B cell (primary cell): ENCODE measurements at regions not wholly inside any gene's neighbourhood (a gene's known extent, or its start where the extent isn't known, plus 50 kb on each side); places are given as distances from the start of the nearest gene placed in this dataset.

ENCODE experiments used
- CTCF ChIP-seq: fragments of 200-600 bp; IDR thresholded peaks from one replicate; pipeline ENCODE4 v1.8.0; 2022; ENCODE audit warnings: antibody characterized with exemption, mild to moderate bottlenecking
- EZH2 ChIP-seq: IDR thresholded peaks from 2 replicates; pipeline ENCODE4 v1.6.1; 2012; ENCODE audit warnings: borderline replicate concordance, low read depth, mild to moderate bottlenecking, moderate library complexity, low read length; ENCODE audit not compliant: insufficient read depth, poor library complexity, severe bottlenecking

- TF ChIP-seq EZH2 (no peak), CTCF (no peak)
Observed at GRCh38 chr2:118510807-118511206, 336.6 kb downstream of the EN1 start.
